Duodenal mucosa (tissue), 2 donors: ENCODE measurements at regions not wholly inside any gene's neighbourhood (a gene's known extent, or its start where the extent isn't known, plus 50 kb on each side); places are given as distances from the start of the nearest gene placed in this dataset.

Experiments
- H3K27ac ChIP-seq: one replicate; pipeline ENCODE4 v1.7.0; 2013; ENCODE audit warnings: low read depth, low read length
- H3K27me3 ChIP-seq, 2 donors: one replicate each; pipeline ENCODE4 v1.7.0; 2013; ENCODE audit warnings: low read length in 2 of 2, control low read depth in 1 of 2; ENCODE audit not compliant: insufficient read depth in 2 of 2, control insufficient read depth in 1 of 2
- H3K36me3 ChIP-seq, 2 donors: one replicate each; pipeline ENCODE4 v1.7.0; 2013; ENCODE audit warnings: low read length in 2 of 2, control low read depth in 1 of 2; ENCODE audit not compliant: insufficient read depth in 2 of 2, control insufficient read depth in 1 of 2
- H3K4me1 ChIP-seq, 2 donors: one replicate each; pipeline ENCODE4 v1.7.0; 2013; ENCODE audit warnings: low read length in 2 of 2, control low read depth in 1 of 2; ENCODE audit not compliant: insufficient read depth in 2 of 2, control insufficient read depth in 1 of 2
- H3K4me3 ChIP-seq, 2 donors: one replicate each; pipeline ENCODE4 v1.7.0; 2013; ENCODE audit warnings: low read length in 2 of 2, low read depth in 1 of 2
- H3K9ac ChIP-seq, 2 donors: one replicate each; pipeline ENCODE4 v1.7.0; 2013; ENCODE audit warnings: low read length in 2 of 2, low read depth in 1 of 2
- H3K9me3 ChIP-seq, 2 donors: one replicate each; pipeline ENCODE4 v1.7.0; 2013; ENCODE audit warnings: low read length in 2 of 2, control low read depth in 1 of 2; ENCODE audit not compliant: control insufficient read depth in 1 of 2

DNA sequence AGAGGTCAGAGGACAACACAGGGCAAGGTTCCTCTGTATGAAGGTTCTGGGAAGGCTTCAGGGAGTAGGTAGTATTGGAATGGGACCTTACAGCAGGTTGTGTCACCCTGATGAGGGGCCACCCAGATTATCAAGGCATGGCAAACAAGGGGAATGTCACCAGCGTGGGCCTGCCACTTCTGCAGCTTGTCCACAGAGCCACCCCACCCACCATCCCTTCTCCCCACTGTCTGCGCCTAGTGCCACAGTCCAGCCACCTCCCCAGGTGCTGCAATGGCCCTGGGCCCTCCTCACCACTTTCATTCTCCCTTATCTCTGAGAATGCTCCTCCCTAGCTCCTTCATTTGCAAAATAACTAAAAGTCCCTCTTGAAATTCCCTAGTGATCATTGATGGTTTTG lies 170.3 kb downstream of the TTC32 start:
- no peaks in the 10 kb centered on the region for H3K9me3 ChIP-seq
- no peak overlapping the region for H3K4me3 ChIP-seq
- no peaks in the 10 kb centered on the region for H3K4me1 ChIP-seq
- no peak overlapping the region for H3K9ac ChIP-seq
- no peak overlapping the region for H3K27ac ChIP-seq
- H3K27me3 ChIP-seq: no peaks in the 10 kb centered on the region
- no peaks in the 10 kb centered on the region for H3K36me3 ChIP-seq

DNA sequence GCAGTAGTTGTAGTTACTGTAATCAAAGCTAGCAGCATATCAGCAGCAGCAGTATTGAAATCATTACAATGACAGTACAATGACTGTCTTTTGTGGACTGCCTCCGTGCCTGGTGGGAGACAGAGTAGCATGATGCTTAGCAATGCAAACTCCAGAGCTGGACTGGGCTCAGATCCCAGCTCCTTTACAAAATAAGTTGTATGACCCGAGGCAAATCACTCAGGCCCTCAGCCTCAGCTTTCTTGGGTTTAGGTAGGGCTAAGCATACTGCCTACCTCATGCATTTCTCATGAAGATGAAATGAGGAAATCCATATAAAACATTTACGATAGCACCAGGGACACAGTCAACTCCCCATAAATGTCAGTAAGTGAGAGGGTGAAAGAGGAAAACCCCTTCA lies 170.7 kb downstream of the TTC32 start:
- Histone ChIP-seq H3K9ac (no peak overlapping the region), H3K27me3 (no peaks in the 10 kb centered on the region), H3K9me3 (no peaks in the 10 kb centered on the region), H3K36me3 (no peaks in the 10 kb centered on the region), H3K27ac (no peak overlapping the region), H3K4me3 (no peak overlapping the region), H3K4me1 (no peaks in the 10 kb centered on the region)

DNA sequence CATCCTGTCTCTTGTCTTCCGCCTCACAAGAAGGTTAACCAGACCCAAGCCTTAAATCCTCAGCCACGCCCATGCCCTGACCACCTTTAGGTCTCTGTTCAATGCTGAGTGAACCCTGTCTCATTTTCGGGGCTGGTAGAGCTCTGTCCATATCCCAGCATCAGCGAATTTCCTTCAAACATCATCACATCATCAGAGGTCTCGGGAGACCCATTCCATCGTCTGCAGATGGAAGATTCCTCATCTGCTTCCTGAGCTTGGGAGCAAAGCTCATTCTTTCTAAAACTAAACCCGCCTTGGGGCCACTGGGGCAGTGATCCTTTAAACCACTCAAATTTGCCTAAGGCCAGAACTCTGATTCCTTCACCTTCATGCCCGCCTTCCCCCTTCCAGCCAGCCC lies 173.7 kb downstream of the TTC32 start:
- Histone ChIP-seq H3K9me3 (no peaks in the 10 kb centered on the region), H3K27ac (no peak overlapping the region), H3K4me3 (no peak overlapping the region), H3K4me1 (no peaks in the 10 kb centered on the region), H3K27me3 (no peaks in the 10 kb centered on the region), H3K36me3 (no peaks in the 10 kb centered on the region), H3K9ac (no peak overlapping the region)

DNA sequence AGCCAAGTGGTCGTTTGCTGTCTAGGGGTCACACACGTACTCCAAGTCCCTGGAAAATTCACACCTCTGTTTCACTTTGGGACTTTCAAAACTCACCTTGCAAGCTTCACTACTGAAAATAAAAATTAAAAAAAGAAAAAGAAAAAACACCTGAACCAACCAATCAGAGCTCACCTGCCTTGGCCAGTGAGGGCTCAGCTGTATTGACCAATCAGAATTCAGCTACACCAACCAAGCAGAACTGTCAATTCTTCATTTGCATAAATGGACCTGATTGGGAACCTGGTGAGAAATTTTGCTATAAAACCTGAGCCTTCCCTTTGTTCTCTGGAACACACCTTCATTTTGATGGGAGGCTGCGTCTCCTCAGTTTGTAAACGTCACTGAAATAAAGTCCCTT lies 176.4 kb downstream of the TTC32 start:
- no peaks in the 10 kb centered on the region for H3K4me1 ChIP-seq
- no peaks in the 10 kb centered on the region for H3K36me3 ChIP-seq
- no peaks in the 10 kb centered on the region for H3K9me3 ChIP-seq
- no peak overlapping the region for H3K27ac ChIP-seq
- no peak overlapping the region for H3K9ac ChIP-seq
- H3K4me3 ChIP-seq: no peak overlapping the region
- no peaks in the 10 kb centered on the region for H3K27me3 ChIP-seq

DNA sequence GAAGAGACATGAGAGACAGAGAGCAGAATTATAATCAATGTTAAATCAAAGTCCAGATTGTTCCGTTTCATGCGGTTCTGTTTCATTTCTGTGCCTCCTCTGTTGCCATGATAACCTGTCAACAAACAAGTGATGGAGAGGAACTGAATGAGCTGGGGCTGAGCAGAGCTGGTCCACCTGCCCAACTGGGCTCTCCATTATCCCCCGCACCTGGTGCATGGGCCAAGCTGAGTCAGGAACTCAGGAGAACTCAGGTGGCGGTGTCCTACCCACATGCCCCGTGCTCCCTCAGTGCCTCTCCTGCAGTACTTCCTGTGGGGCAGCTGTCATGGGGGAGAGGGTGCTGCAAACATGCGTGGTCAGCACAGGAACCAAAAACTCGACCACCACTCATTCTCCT lies 178.8 kb downstream of the TTC32 start:
- Histone ChIP-seq H3K27ac (no peak overlapping the region), H3K9ac (no peak overlapping the region), H3K4me1 (no peaks in the 10 kb centered on the region), H3K4me3 (no peak overlapping the region), H3K27me3 (no peaks in the 10 kb centered on the region), H3K36me3 (no peaks in the 10 kb centered on the region), H3K9me3 (no peaks in the 10 kb centered on the region)

DNA sequence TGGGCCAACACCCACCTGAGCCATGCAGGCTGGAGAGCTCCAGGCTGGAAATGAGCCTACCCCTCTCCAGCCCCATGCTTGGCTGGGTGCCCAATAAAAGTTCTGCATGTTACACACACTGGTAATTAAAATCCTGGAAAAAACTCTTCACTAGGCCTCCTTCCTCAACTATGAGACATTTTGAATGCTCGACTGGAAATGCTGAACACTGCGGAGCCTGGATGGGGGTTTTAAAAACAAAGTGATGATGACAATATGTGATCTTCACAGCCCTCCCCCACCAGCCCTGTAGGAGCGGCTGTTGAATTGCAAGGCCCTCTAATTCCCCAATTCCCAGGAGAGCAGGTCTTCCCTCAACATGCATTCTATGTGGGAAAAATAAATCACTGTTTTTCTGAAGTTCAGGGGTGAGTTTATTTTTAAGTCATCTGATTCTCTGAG lies 179.2 kb downstream of the TTC32 start:
- H3K9me3 ChIP-seq: no peaks in the 10 kb centered on the region
- H3K36me3 ChIP-seq: no peaks in the 10 kb centered on the region
- no peak overlapping the region for H3K4me3 ChIP-seq
- no peak overlapping the region for H3K27ac ChIP-seq
- no peaks in the 10 kb centered on the region for H3K4me1 ChIP-seq
- H3K9ac ChIP-seq: no peak overlapping the region
- no peaks in the 10 kb centered on the region for H3K27me3 ChIP-seq

DNA sequence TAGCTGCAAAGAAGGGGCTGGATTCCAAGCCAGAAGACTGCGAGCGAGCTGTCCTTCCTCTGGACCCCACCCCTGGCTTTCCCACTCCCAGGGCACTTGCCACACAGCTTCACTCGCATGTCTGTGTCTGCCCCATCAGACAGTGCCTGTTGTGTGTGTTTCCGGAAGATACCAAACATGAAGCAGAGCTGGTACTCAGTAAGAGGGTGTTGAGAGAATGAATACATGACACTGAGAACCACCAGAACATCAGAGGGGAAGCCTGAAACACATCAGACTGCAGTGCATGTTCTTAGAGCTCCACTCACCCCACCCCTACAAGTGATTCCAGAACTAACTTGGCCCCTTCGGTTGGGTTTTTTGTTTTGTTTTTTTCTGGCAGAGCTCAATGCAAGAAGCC lies 181.5 kb downstream of the TTC32 start:
- Histone ChIP-seq H3K36me3 (no peaks in the 10 kb centered on the region), H3K27ac (no peak overlapping the region), H3K4me1 (no peaks in the 10 kb centered on the region), H3K27me3 (no peaks in the 10 kb centered on the region), H3K9ac (no peak overlapping the region), H3K4me3 (no peak overlapping the region), H3K9me3 (no peaks in the 10 kb centered on the region)

DNA sequence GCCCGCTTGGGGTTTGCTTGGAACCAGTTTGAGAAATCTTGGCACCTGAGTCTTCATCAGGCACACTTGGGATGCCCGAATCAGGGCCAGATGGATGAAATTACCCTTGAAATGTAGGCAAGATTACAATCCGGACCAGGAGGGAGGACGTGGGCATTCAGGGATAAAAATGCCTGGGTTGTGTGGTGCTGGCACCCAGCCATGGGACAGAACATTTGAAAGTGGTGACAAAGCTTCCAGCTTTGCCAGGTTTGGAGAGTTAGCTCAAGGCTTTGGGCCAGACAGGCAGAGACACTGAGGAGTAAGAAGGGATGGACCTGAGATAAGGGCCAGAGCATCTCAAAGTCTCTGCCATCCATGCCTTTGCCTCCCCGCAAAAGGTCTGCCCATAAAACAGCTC lies 182.2 kb downstream of the TTC32 start:
- H3K36me3 ChIP-seq: no peaks in the 10 kb centered on the region
- H3K27me3 ChIP-seq: no peaks in the 10 kb centered on the region
- no peak overlapping the region for H3K4me3 ChIP-seq
- no peak overlapping the region for H3K9ac ChIP-seq
- H3K4me1 ChIP-seq: no peaks in the 10 kb centered on the region
- no peaks in the 10 kb centered on the region for H3K9me3 ChIP-seq
- H3K27ac ChIP-seq: no peak overlapping the region

DNA sequence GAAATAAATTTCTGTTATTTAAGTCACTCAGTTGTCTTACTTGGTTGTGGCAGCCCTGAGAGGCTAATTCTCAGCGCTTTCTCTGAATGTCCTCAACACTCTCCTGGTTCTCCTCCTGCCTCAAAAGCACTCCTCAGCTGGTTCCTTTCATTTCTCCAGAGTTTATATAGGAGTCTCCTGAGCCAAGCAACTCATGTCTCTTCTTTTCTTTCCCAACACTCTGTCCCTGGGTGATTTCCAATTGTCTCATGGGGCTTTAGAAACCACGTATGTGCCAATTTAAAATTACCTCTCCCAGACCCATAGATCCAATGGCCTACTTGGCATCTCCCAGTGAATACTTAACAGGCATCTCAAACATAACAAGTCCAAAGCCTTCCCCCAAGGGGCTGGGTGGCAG lies 184.3 kb downstream of the TTC32 start:
- Histone ChIP-seq H3K9ac (no peak overlapping the region), H3K9me3 (peaks cover 0 to 5% of the 10 kb centered on the region in 2 donors), H3K27me3 (no peaks in the 10 kb centered on the region), H3K4me1 (no peaks in the 10 kb centered on the region), H3K4me3 (no peak overlapping the region), H3K27ac (no peak overlapping the region), H3K36me3 (no peaks in the 10 kb centered on the region)

DNA sequence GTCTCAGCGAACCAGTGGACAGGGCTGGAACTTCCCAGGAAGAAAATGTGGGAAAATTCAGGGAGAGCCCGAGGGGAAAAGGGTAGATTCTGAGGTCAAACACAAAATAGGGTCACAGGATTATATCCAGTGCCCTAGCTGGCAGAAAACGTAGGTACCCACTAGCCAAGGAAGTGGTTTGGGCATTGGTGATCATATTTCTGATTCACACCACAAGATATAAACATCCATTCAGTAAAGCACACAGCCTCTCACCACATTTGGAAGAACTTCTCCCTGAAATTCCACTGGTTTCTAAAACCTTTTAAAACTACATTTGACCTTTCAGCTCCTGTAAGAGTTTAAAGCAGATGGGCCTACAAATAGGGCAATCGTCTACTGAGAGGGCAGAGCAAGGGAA lies 186.9 kb downstream of the TTC32 start:
- peaks cover 0 to 5% of the 10 kb centered on the region in 2 donors for H3K9me3 ChIP-seq

DNA sequence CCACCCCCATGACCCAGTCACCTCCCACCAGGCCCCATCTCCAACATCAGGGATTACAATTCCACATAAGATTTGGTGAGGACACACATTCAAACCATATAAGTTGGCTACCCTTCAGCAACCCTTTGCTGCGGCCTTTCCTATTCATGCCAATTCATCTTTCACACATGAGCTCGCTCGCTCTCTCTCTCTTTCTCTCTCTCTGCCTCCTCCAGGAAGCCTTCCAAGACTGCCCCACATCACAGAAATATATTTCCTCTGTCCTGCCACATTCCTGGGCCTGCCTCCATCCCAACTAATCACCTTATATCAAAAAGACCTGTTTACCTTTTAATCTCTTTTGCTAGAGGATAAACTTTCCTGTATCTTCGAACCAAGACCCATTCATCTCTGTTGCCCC lies 188.9 kb downstream of the TTC32 start:
- H3K27ac ChIP-seq: no peak overlapping the region
- H3K4me3 ChIP-seq: no peak overlapping the region
- H3K36me3 ChIP-seq: no peaks in the 10 kb centered on the region
- no peak overlapping the region for H3K9ac ChIP-seq
- peaks cover 0 to 5% of the 10 kb centered on the region in 2 donors for H3K9me3 ChIP-seq
- no peaks in the 10 kb centered on the region for H3K27me3 ChIP-seq
- no peaks in the 10 kb centered on the region for H3K4me1 ChIP-seq

More for the DNA sequence above, 186.9 kb downstream of the TTC32 start:
- H3K4me3 ChIP-seq: no peak overlapping the region
- H3K9ac ChIP-seq: no peak overlapping the region
- H3K27ac ChIP-seq: no peak overlapping the region
- H3K4me1 ChIP-seq: no peaks in the 10 kb centered on the region
- no peaks in the 10 kb centered on the region for H3K36me3 ChIP-seq
- no peaks in the 10 kb centered on the region for H3K27me3 ChIP-seq
